Activated naive CD8-positive, alpha-beta T cell treated with anti-CD3 and anti-CD28 coated beads, Interleukin-2, amount 10 ng/mL, durations not matched to agents 7 days and 5 days (primary cell): ENCODE measurements at regions not wholly inside any gene's neighbourhood (a gene's known extent, or its start where the extent isn't known, plus 50 kb on each side); places are given as distances from the start of the nearest gene placed in this dataset.

Source experiments
- ATAC-seq: fragments of 150-1000 bp; cut with Tn5 transposase; one replicate; pipeline ENCODE4 v1.10.0; 2021; ENCODE audit warnings: low read depth, moderate library complexity
- POLR2A ChIA-PET: fragments of 350-600 bp; sonication (Branson Sonifier 250); formaldehyde crosslinking; loops from one replicate; lab custom pipeline; 2021; ENCODE audit warnings: antibody characterized with exemption; lab: Charles Lee
- DNase-seq: peaks from one replicate; pipeline ENCODE4 v3.0.0; 2021
- H3K27ac Mint-ChIP-seq: one replicate; pipeline ENCODE4 v1.8.0; 2022; ENCODE audit warnings: mild to moderate bottlenecking, mixed read lengths
- H3K27me3 Mint-ChIP-seq: one replicate; pipeline ENCODE4 v1.8.0; 2022; ENCODE audit warnings: mild to moderate bottlenecking, moderate library complexity, mixed read lengths
- H3K36me3 Mint-ChIP-seq: one replicate; pipeline ENCODE4 v1.8.0; 2021; ENCODE audit warnings: mild to moderate bottlenecking, mixed read lengths
- H3K4me1 Mint-ChIP-seq: one replicate; pipeline ENCODE4 v1.8.0; 2021; ENCODE audit warnings: mixed read lengths
- H3K4me3 Mint-ChIP-seq: one replicate; pipeline ENCODE4 v1.8.0; 2022; ENCODE audit warnings: mild to moderate bottlenecking, moderate library complexity, mixed read lengths
- H3K9me3 Mint-ChIP-seq: one replicate; pipeline ENCODE4 v1.8.0; 2021; ENCODE audit warnings: mixed read lengths

DNA sequence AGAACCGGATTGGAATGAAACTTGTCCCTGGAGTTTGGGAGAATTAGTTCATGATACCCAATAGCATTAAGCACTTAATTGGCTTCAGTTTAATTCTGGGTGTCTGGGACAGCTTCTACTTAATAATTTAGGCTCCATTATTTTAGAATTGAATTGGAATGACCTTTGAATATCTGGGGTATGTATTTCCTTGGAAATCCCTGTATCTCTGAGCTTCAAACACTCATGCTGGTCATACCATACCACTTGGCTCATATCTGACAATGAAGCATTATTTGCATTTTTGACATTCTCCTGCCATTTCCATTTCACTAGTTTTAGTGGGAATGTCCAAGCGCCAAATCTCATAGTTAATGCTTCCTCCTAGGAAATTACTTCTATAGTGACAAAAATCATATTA, 393.1 kb downstream of the DIPK2A start:
- no peaks in the 10 kb centered on the region for H3K4me1 Mint-ChIP-seq
- no peaks in the 10 kb centered on the region for H3K36me3 Mint-ChIP-seq
- H3K4me3 Mint-ChIP-seq = no peak overlapping the region
- H3K27ac Mint-ChIP-seq = no peak overlapping the region
- POLR2A ChIA-PET = no interaction called here
- H3K27me3 Mint-ChIP-seq = no peaks in the 10 kb centered on the region
- DNase-seq = no peak
- no peak for ATAC-seq
- peaks cover 10% of the 10 kb centered on the region for H3K9me3 Mint-ChIP-seq

GRCh38 chr3:144369129-144369879, 397.7 kb downstream of the DIPK2A start:
- H3K9me3 Mint-ChIP-seq = peaks cover 16% of the 10 kb centered on the region
- ATAC-seq (no peak), DNase-seq (no peak)
- POLR2A ChIA-PET = no interaction called here
- no peaks in the 10 kb centered on the region for H3K4me1 Mint-ChIP-seq
- H3K27me3 Mint-ChIP-seq = no peaks in the 10 kb centered on the region
- no peak overlapping the region for H3K27ac Mint-ChIP-seq
- no peaks in the 10 kb centered on the region for H3K36me3 Mint-ChIP-seq
- H3K4me3 Mint-ChIP-seq = no peak overlapping the region

GRCh38 chr3:144375088-144375487, 403.5 kb downstream of the DIPK2A start:
- no peaks in the 10 kb centered on the region for H3K4me1 Mint-ChIP-seq
- ATAC-seq (no peak), DNase-seq (no peak)
- H3K27me3 Mint-ChIP-seq = no peaks in the 10 kb centered on the region
- H3K9me3 Mint-ChIP-seq = peaks cover 6% of the 10 kb centered on the region
- H3K4me3 Mint-ChIP-seq = no peak overlapping the region
- no peak overlapping the region for H3K27ac Mint-ChIP-seq
- no peaks in the 10 kb centered on the region for H3K36me3 Mint-ChIP-seq
- POLR2A ChIA-PET = no interaction called here

DNA sequence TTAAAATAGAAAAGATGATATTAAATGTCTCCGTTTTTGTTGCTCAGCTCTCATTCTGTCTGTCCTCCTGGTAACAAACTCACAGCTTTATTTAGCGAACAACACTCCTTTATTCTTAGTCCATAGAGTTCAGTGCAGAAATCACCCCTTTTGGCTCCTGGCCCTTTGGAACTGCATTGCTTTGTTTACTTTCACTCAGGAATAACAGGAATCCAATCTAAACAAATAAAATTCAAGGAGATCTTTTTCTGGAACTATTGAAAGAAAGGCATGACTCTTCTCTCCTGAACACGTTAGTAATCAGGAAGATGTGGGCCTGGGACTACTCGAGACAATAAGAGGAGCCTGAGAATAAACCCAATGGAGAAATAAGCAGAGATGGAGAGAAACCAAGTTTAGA, 409.2 kb downstream of the DIPK2A start:
- H3K4me3 Mint-ChIP-seq = no peak overlapping the region
- no peaks in the 10 kb centered on the region for H3K9me3 Mint-ChIP-seq
- POLR2A ChIA-PET = no interaction called here
- no peak overlapping the region for H3K27ac Mint-ChIP-seq
- no peaks in the 10 kb centered on the region for H3K36me3 Mint-ChIP-seq
- H3K4me1 Mint-ChIP-seq = no peaks in the 10 kb centered on the region
- no peaks in the 10 kb centered on the region for H3K27me3 Mint-ChIP-seq
- no peak for DNase-seq
- no peak for ATAC-seq

GRCh38 chr3:144381607-144382006, 410.0 kb downstream of the DIPK2A start:
- no peak for DNase-seq
- no peak overlapping the region for H3K27ac Mint-ChIP-seq
- no peaks in the 10 kb centered on the region for H3K36me3 Mint-ChIP-seq
- no peaks in the 10 kb centered on the region for H3K9me3 Mint-ChIP-seq
- H3K4me1 Mint-ChIP-seq = no peaks in the 10 kb centered on the region
- POLR2A ChIA-PET = no interaction called here
- H3K27me3 Mint-ChIP-seq = no peaks in the 10 kb centered on the region
- no peak overlapping the region for H3K4me3 Mint-ChIP-seq
- ATAC-seq = no peak

DNA sequence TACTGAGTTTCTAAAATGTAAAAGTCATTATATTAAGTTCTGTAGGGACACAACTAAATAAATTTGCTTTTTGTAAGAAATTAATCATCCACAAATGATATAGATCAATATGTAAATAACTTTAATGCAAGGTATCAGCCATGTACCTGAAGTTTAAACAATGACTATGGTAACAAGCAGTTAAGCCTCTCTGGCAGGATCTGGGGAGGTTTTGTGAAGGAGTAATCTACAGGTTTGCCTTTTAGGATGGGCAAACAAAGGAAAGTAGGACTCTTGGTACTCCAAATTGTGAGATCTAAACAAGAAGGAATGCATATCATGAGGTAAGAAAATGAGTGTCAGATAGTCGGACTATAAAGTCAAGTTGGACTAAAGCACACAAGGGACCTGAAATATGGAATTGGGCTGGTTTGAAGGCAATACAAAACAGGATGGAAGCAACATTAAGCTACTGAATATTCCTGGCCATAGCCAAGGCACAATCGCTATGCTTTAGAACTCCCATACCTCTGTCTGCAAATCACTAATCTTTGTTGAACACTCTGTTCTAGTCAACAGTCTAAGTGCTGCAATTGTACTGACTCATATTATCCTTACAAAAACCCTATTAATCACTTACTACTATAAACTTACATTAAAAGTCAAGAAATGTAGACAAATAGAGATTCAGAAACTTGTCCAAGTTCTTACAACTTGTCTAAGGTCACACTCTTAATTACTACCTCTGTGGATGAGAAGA, 412.8 kb downstream of the DIPK2A start:
- H3K36me3 Mint-ChIP-seq = no peaks in the 10 kb centered on the region
- H3K27ac Mint-ChIP-seq = no peak overlapping the region
- POLR2A ChIA-PET = no interaction called here
- no peak for ATAC-seq
- no peak overlapping the region for H3K4me3 Mint-ChIP-seq
- H3K27me3 Mint-ChIP-seq = no peaks in the 10 kb centered on the region
- H3K9me3 Mint-ChIP-seq = no peaks in the 10 kb centered on the region
- H3K4me1 Mint-ChIP-seq = no peaks in the 10 kb centered on the region
- DNase-seq = no peak

DNA sequence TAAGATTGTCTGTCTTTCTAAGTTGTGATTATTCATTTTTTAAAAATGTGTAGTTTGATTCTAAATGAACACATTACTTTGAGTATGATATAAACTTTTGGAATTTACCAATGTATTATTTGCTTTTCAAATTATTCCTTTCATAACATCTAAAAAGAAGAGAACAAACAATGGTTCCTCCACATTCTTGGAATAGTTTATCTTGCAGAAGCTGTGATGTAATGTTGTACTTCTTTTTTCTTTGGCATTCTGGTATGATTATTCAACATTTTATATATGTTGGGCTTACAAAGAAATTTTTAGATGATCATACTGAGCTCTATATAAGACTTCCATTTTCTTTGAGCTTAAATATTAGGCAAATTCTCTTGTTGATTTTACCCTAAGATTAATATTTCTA, 419.2 kb downstream of the DIPK2A start:
- Mint-ChIP-seq H3K4me3 (no peak overlapping the region), H3K27ac (no peak overlapping the region), H3K4me1 (no peaks in the 10 kb centered on the region), H3K9me3 (no peaks in the 10 kb centered on the region), H3K27me3 (no peaks in the 10 kb centered on the region), H3K36me3 (no peaks in the 10 kb centered on the region)
- ATAC-seq (no peak), DNase-seq (no peak)
- POLR2A ChIA-PET = no interaction called here

DNA sequence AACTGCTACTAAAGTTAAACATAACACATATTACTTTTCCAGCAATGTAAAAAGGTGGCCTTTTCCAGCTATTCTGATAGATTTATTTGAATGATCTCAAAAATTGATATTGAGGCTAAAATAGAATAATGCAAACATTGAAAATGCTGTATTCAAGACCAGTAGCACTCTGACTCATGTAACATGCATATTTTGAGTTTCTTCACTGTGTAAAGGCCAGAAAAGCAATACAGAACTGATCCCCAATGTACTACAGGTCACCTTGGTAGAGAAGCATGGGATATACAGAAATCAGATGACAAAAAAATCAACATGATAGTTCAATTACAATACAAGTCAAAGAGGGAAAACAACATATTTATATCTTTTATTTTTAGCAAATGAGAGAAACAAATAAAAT, 419.6 kb downstream of the DIPK2A start:
- H3K27me3 Mint-ChIP-seq = no peaks in the 10 kb centered on the region
- H3K36me3 Mint-ChIP-seq = no peaks in the 10 kb centered on the region
- H3K27ac Mint-ChIP-seq = no peak overlapping the region
- DNase-seq (no peak), ATAC-seq (no peak)
- H3K9me3 Mint-ChIP-seq = no peaks in the 10 kb centered on the region
- H3K4me1 Mint-ChIP-seq = no peaks in the 10 kb centered on the region
- POLR2A ChIA-PET = no interaction called here
- H3K4me3 Mint-ChIP-seq = no peak overlapping the region

DNA sequence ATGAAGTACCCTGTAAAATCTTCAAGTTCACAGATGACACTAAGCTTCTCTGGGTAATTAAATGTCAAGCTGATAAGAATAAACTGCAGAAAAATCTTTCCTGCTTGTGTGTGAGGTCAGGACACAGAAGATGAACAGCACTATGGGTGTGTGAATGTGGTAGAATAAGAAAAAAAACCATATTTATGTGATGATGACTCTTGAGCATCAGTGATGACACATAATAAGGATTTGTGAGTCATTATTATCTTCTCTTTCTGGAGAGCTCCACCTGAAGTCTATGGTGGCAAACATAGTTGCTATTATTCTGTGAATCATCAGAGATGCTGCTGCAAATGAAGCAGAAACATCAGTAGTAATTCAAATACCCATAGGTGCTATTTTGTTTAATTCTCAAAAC, 422.4 kb downstream of the DIPK2A start:
- H3K4me3 Mint-ChIP-seq = no peak overlapping the region
- H3K27ac Mint-ChIP-seq = no peak overlapping the region
- ATAC-seq = no peak
- DNase-seq = no peak
- H3K9me3 Mint-ChIP-seq = no peaks in the 10 kb centered on the region
- H3K36me3 Mint-ChIP-seq = no peaks in the 10 kb centered on the region
- POLR2A ChIA-PET = no interaction called here
- H3K27me3 Mint-ChIP-seq = no peaks in the 10 kb centered on the region
- H3K4me1 Mint-ChIP-seq = no peaks in the 10 kb centered on the region

GRCh38 chr3:144402430-144402829, 430.8 kb downstream of the DIPK2A start:
- ATAC-seq = no peak
- H3K27me3 Mint-ChIP-seq = peaks cover under 1% of the 10 kb centered on the region
- no peak overlapping the region for H3K27ac Mint-ChIP-seq
- H3K4me1 Mint-ChIP-seq = no peaks in the 10 kb centered on the region
- POLR2A ChIA-PET = no interaction called here
- DNase-seq = no peak
- H3K4me3 Mint-ChIP-seq = no peak overlapping the region
- peaks cover 6% of the 10 kb centered on the region for H3K9me3 Mint-ChIP-seq
- H3K36me3 Mint-ChIP-seq = no peaks in the 10 kb centered on the region

DNA sequence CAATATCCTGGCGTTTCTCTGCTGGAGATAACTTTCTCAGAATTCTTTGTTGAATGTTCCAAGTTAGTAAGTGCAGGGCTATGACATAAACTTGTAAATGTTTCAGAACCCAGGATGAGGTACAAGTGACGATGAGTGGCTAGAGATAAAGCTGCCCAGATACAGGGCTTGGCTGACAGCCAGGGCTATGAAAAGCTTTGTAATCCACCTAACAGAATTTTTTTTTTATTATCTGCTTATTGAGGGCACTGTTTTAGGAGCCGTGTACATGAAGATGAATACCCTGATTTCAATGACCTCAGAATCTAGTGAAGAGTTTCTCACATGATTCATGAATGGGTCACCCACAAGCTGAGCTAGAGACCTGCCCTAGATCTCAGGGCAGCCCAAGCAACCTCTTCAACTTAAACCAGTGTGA, 431.4 kb downstream of the DIPK2A start:
- no peak for ATAC-seq
- H3K36me3 Mint-ChIP-seq = no peaks in the 10 kb centered on the region
- POLR2A ChIA-PET = no interaction called here
- H3K4me3 Mint-ChIP-seq = no peak overlapping the region
- peaks cover 2% of the 10 kb centered on the region for H3K27me3 Mint-ChIP-seq
- H3K4me1 Mint-ChIP-seq = no peaks in the 10 kb centered on the region
- no peak for DNase-seq
- H3K9me3 Mint-ChIP-seq = peaks cover 6% of the 10 kb centered on the region
- H3K27ac Mint-ChIP-seq = no peak overlapping the region

- ATAC-seq (no peak), DNase-seq (no peak)
- no peaks in the 10 kb centered on the region for H3K4me1 Mint-ChIP-seq
- no peaks in the 10 kb centered on the region for H3K36me3 Mint-ChIP-seq
- no peak overlapping the region for H3K4me3 Mint-ChIP-seq
- peaks cover 3% of the 10 kb centered on the region for H3K9me3 Mint-ChIP-seq
- H3K27me3 Mint-ChIP-seq = peaks cover 2% of the 10 kb centered on the region
- POLR2A ChIA-PET = no interaction called here
- H3K27ac Mint-ChIP-seq = no peak overlapping the region
These were observed 435.7 kb downstream of the DIPK2A start for GRCh38 chr3:144407335-144407734.

DNA sequence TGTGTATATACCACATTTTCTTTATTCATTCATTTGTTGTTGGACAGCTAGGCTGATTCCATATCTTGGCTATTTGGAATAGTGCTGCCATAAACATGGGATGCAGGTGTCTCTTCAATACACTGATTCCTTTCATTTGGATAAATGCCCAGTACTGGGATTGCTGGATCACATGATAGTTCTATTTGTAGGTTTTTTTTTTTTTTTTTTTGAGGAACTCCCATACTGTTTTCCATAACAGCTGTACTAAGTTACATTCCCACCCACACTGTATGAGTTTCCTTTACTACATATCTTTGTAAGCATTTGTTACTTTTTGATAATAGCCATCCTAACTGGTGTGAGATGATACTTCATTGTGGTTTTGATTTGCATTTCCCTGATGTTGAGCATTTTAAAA, 437.7 kb downstream of the DIPK2A start:
- no peak for ATAC-seq
- no peak overlapping the region for H3K27ac Mint-ChIP-seq
- POLR2A ChIA-PET = no interaction called here

DNA sequence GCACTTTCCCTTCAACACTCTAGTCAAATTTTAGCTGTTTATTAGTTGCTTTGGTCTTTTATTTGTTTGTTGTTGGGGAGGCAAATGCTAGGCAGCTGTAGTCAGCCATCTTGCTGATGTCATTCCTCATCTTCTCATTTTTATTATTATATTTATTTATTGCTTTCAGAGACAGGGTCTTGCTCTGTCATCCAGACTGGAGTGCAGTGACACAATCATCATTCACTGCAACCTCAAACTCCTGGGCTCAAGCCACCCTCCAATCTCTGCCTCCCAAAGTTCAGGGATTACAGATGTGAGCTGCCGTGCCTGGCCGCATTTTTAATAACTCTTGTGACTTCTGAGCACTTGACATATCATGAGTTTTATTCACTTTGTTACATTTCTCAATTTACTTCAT, 441.4 kb downstream of the DIPK2A start:
- no peak overlapping the region for H3K27ac Mint-ChIP-seq
- POLR2A ChIA-PET = no interaction called here
- ATAC-seq = no peak
- H3K9me3 Mint-ChIP-seq = no peaks in the 10 kb centered on the region
- no peak for DNase-seq
- H3K4me1 Mint-ChIP-seq = no peaks in the 10 kb centered on the region
- H3K27me3 Mint-ChIP-seq = no peaks in the 10 kb centered on the region
- H3K36me3 Mint-ChIP-seq = no peaks in the 10 kb centered on the region
- no peak overlapping the region for H3K4me3 Mint-ChIP-seq

More for the DNA sequence above, 437.7 kb downstream of the DIPK2A start:
- Mint-ChIP-seq H3K9me3 (no peaks in the 10 kb centered on the region), H3K4me1 (no peaks in the 10 kb centered on the region), H3K4me3 (no peak overlapping the region), H3K36me3 (no peaks in the 10 kb centered on the region), H3K27me3 (peaks cover 2% of the 10 kb centered on the region)
- no peak for DNase-seq
